LoVo (cell line): ENCODE measurements at regions not wholly inside any gene's neighbourhood (a gene's known extent, or its start where the extent isn't known, plus 50 kb on each side); places are given as distances from the start of the nearest gene placed in this dataset.
A peak's percentile ranks its signal among the peaks of the same experiment; 100 is the strongest.

Source experiments
- DNase-seq: peaks from one replicate; pipeline ENCODE4 v3.0.0-alpha.2; 2016; ENCODE audit warnings: low spot score

DNA sequence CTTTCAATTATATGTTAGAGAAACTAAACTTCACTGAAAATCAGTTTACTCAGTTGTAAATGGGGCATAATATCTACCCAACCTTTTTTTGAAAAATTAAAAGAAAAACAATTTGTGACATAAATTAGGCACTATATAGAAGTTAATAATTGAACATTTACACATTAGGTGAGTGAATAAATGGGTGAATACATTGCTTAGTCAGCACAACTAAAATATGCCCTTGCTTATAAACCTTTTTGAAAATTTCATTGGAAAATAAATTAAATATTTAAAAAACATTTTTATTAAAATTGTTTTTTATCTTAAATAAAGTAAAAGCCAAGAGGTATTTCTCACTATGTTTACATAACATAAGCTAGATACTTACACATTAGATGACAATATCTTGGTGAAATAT, 994.5 kb upstream of the TENM4 start:
- no peak for DNase-seq

DNA sequence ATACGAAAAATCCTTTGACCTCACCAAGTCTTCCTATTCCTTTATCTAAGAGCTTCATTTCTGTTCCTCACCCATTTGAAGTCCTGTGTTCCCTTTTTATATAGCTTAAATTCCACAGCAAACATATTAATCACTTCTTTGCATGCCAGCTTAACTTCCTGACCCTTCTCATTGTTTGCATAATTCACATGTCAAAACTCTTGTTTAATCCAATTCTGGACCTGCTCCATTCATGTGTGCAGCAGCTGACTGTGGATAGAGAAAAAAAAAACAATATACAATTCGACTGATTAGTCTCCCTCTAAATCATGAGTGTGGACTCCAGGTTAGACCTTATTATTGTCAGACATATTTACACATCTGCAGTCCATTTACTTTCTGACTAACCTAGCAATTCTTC, 991.2 kb upstream of the TENM4 start:
- no peak for DNase-seq

DNA sequence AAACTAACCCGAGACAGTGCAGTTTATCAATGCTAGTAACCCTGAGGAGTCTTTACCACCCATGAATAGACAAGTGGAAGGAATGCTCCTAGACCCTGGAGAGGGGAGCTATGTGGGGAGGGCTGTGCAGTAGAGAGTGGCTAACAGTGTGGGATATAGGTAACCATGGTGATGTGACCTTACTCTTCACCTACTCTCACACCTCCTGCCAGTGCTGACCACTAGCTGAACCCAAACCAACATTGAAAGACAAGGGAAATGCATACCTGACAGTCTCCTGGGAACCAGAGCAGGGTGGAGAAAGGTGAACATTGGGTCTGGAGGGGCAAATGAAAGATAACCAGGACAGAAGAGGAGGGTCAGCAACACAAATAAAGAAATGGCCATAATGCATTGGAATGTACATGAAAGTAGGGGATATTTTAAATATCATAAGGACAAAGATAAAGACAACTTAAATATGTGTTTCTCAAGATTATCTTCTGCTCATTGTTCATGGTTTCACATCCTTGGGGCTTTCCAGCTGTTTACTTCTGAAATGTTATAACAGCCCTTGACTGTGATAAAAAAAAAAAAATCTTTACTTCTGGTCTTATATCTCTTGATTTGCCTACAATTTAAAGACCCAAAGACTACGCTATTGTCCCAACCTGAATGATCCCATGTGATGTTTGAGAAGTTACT, 983.3 kb upstream of the TENM4 start:
- no peak for DNase-seq

DNA sequence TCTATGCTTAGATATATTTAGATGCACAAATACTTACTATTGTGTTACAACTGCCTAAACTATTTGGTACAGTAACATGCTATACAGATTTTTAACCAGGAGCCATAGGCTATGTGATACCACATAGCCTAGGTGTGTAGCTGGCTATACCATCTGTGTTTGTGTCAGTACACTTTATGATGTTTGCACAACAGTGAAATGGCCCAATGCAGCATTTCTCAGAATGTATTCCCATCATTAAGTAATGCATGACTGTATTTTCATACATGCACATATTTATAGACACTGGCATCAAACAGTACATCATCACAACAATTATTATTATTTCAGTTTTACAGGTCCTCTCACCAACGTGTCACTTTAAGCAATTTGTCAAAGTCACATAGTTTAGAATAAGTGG, 979.5 kb upstream of the TENM4 start:
- no peak for DNase-seq

DNA sequence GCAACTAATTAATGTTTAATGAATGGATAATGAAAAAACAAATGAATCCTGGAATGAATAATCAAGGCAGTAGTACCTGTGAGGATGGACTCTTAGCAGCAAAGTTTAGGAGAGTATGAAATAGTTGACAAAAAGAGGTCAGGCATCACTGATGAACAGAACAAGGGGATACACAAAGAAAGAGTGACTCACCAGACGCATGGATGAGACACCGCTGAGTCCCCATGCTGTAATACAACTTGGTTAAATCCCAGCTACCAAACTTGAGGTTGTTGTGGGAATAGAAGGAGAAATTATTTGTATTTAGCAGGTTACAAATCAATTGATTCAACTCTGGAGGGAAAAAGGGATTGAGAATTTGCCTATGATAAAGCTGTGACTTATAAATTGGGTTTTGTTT, 976.9 kb upstream of the TENM4 start:
- DNase-seq, result no peak

DNA sequence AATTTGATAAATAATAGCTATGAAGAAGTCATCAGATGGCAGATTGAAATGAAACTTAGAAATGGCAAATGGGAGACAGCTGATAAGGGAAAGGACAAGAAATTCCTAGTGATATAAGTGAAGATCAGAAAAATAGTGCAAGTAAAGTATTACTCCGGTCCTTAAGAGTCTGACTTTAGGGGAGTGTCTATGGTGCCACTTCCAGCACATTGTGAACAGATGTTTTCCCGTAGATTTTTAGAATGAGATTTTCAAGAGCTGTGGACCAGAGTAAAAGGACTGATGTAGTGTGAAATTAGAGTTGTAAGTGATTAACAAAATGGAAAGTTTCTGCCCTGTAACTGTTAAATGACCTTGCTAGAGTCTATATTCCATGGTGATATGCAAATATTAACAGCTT, 974.8 kb upstream of the TENM4 start:
- DNase-seq, result no peak

DNA sequence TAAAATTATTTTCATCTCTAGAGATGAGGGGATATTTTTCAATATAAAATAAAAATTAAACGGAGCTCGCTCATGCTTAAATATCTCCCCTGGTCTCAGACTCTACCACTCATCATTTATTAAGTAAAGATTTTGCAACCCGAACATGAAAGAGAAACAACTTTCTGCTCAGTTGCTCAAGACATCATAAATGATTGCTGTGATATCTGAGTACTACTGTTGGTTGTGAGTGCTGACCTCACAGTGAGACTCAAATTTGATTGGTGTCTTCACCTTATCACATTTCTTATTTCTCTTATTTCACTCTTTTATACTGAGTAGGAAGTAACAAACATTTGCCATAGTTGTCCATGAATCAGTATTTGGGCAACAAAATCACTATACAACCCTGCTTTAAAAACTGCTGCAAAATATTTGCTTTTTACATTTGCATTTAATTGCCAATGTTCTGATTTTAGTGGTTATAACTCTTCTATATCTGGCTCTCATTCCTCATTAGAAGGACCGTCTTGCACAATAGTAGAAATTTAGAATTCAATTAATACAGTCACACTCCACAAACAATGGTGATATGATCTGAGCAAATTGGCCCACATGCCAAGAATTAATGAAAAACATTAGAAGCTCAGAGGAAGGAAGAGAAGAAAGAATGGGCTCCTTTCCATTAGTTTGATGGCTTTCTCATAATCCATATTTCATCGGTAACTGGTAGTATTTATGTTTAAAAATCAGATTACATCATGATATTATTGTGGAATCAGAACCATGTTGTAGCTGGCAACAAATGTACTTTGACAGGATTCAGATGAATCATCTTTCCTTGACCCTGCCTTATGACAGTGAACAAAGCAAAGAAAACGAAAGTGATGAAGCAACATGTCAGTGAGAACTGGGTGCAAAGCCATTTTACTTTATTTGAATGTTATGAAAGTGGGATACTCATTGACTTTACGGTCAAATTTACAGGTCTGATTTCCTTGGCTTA, 973.6 kb upstream of the TENM4 start:
- DNase-seq, result no peak

DNA sequence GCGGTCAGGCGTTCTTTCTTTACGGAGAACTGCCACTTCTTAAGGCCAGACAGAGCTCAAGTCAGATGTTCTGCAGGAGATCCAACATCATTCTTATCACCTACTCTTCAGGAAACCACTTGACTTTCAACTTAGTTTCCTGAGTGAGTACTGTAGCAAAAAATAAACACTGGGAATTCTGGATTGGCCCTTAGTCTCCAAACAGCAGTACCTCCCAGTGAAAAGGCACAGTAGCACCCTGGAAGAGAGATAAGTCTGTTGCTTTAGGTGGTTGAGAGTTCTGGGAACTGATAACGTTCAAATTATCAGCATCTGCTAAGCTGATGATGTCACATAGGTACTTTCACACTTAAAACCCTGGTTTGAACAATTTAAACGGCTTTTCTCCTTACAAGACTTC, 971.8 kb upstream of the TENM4 start:
- DNase-seq, result no peak

DNA sequence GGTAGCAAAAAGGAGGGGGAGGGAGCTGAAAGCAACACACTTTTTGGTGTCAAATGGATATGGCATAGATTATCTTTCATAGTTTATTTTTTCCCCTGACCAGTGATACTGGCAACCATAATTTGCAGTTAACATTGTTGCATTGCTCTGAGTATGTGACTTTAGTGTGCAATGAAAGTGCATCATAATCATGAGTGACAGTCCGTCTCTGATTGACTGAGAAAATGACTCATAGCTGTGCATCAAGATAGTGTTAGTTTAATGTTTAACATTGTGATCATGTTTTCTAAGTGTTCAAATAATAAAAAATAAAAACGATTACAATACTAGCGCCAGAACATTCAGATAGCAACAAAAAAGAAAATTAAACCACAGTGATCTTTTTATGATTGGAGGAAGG, 952.4 kb upstream of the TENM4 start:
- DNase-seq, result no peak

DNA sequence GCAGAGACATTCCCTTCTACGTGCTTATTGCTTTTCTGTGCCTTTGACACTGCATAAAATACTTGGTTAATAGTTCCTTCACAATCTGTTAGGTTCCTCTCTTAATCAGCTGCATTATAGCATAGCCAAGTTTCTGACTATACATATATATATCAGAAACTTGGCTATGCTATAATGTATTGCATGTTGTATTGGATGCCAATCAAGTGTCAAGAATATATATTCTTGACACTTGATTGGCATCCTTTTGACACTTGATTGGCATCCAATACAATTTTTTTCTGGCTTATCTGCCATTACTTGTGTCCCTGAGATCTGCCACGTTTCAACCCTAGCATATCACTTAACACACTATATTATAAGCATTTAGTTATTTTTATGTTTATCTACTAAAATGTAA, 949.7 kb upstream of the TENM4 start:
- DNase-seq, result no peak

DNA sequence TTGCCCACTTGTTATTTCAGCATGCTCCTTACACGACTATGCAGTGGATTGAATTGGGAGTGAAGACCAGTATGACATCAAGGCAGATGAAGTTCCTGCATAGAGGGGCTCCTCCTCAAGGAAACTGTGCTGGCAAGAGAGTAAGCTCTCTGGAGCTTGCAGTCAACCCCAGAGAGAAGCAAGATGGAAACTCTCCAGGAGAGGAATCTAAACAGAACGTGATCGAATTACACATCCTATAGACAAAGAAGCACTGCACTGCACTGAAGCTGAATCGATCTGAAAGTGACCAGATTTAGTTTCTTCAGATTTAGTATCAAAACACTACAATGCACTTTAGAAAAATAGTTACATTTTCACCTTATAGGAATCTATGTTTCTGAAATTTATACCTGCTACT, 947.7 kb upstream of the TENM4 start:
- no peak for DNase-seq

DNA sequence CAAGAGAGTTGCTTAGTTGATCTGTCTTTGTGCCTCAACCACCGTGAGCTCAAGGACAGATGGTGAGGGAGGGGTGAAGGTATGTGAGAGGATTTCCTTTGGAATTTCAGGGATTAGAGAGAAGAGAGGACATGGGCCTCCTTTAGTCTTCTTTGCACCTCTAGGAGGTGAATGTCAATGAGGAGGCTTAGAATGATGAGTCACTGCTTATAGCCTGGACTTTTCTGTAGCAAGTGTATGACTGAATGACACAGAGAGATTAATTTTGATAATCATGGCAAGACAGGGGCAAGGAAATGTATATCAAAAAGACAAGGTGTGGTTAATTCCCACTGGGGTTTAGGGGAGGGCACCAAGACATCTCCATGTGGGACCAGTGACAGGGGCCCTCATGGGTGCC, 947.3 kb upstream of the TENM4 start:
- no peak for DNase-seq

DNA sequence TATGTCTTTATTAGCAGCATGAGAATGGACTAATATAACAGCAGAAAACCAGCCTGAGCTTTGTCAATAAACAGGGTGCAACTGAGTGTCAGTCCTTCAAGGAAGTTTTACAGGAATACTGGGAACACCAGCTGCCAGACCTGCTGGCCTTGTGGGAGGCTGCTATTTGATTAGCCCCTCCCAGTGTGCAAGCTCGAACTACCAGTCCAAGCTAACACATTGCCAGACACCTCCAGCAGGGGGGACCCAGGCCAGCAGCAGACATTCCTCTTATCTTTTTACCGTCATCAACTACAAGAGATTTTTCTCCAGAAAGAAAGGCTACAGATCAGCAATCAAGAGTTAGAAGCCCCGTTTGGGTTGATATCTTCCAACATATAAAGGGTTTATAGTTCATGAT, 942.8 kb upstream of the TENM4 start:
- DNase-seq, result no peak

DNA sequence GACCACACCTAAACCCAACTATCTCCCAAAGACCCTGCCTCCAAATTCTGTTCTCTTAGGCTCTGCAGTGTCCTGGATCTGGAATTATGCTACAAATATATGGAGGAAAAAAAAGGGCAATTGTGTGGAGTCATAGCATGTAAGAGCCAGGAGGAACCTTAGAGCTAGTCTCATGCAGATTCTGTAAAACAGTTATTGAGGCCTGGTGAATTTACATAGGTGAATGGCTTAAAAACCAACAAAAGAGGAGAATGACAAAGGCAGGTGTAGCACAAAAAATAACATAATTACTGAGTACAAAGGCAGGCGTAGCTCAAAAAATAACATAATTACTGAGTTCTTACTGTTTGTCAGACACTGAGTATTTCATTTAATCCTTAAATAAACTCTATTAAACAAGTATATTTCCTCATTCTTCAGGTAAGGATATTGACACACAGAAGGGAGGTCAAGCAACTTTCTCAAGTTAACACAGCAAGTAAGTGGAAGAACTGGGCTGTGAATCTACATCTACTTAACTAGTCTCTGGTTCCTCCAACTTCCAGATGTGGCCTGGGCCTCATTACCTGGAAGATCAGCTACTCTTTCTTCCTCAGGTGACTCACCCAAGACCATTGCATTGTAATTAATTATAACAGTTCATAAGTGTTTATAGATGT, 938.9 kb upstream of the TENM4 start:
- no peak for DNase-seq

DNA sequence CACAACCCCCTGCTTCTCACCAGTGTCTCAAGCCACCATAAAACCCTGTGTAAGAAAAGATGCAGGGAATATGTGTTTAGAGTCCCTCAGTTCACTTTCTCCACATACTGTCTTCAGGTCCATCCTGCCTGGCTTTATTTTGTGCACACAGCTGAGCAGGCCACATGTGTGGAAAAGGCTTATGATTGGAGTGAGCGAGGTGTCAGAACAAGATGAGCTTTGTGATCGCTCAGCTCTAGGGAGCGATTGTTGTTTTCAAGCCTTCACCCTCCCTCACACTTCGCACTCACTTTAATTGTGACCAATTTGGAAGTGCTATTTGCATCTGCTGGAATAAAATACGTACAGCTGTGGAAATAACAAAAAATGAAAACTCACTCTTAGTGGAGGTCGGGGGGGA, 931.1 kb upstream of the TENM4 start:
- DNase-seq, result no peak

DNA sequence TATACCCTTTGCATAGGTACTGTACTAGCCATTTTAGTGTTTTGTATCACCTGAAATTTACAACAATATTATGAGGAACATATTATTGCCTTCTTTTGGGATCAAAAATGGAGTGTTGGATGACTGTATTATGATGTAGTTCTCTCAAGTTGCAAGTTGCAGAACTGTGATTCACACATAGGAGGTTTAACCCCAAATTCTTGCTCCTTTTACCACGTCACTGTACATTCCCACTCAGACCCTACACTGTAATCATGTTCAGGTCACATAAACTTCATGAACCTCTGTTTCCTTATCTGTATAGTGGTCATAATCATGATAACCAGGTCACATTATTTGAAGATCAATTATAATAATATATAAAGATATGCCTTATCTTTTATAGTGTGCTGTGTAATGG, 925.1 kb upstream of the TENM4 start:
- DNase-seq, result no peak

DNA sequence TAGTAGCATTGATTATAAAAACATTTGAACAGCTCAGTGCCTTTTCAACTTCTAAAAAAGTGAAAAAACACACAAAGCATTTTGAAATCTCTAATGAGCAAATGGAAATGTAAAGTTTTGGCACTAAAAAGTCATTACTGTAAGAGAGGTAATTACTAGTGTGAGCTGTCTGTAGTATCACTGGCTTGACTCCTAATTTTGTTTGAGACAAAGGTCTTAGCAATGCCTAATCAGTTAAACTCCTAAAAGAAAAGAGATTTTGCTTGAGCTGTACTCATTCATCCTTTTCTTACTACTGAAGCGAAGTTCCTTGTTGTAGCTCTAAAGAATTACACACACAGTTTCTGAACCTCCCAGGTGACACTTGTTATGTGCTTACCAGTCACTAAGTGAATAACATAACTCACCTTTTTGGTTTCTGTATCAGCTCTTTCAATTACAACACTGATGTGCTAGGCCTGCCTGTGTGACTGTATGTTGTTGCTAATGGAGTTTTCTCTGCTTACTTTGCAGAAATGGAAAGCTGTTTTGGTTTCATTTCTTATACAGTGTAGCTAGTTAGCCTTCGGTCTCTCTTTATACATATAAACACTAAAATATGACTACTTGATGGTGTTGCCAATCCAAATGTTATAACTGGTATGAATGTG, 924.4 kb upstream of the TENM4 start:
- DNase-seq, result no peak

DNA sequence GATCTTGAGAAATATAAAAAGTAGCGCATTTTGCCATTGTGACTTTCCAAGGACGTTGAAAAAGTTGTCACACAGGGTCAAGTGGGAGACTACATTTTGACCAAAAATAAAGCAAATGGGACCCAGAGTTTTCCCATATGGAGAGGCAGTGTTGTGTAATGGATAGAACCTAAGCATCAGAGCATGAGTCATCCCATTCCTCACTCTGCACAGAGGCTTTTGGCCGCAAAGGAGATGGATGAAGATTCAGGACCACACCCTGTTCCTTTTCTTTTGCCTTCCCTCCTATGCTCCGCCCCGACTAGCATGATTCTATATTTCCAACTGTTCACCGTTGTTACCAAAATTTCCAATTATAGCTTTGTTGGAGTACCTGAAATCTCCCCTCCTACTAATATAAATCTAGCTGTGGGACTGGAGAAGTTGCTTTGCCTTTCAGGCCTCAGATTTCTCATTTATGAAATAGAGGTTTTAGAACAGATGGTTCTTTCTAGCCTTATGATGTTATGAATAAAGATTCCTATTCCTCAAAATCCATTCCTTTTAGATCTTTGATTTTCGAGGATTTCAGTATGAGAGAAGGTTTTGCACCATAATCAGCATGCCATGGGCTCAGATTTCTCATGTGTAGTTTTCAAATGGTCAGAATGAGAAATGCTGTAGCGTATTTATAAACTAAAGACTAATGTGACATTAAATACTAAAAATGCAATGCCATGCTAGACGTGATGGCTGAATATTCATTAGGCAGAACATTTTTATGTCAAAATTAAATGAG, 921.9 kb upstream of the TENM4 start:
- no peak for DNase-seq

DNA sequence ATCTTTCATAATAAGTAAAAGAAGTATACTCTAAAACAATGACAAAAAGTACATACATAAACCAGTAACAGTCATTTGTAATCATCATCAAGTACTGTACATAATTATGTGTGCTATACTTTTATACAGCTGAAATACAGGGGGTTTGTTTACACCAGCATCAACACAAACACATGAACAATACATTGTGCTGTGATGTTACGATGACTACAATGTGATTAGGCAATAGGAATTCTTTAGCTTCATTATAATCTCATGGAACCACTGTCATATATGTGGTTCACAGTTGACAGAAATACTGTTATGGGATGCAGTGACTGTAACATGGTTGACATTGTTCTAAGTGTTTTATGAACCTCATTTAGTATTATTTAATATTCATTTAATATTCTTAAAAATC, 914.4 kb upstream of the TENM4 start:
- no peak for DNase-seq

DNA sequence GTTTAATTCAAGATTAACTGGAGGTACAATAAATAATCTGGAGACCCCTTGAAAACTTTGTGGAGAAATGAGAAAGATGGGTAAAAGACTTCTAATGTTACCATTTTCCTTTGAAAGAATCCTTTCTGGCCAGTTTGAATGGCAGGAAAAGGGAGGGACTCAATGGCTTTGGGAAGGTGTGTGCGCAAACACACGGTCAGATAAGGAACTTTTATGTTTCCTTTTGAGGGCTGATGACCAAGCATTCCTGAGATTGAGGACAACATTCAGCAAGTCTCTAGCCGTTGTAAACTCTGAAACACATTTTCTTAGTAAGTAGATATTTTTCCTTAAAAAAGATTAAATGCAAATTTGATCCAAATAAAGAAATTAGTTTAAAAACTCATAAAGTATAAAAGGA, 909.7 kb upstream of the TENM4 start:
- peak; percentile 44 for DNase-seq

DNA sequence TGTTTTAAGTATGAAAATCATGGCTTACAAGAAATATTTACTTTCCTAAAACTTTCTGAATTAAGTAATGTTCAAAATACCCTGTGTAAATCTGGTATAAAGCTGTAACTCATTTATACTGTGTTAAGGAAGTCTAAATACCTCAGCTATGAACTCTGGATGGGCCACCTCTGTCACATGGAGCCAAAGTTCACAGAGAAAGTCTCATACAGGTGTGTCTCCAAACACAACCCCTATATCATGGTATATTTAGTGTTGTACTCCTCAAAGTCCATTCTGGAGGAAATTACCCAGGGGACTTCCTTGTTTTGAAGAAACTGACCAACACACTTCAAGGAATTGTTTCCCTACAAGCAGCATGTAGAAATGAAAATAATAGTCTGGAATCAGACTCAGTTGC, 909.2 kb upstream of the TENM4 start:
- DNase-seq, result peak; percentile 1
